DOHH2 (cell line): ENCODE measurements at regions not wholly inside any gene's neighbourhood (a gene's known extent, or its start where the extent isn't known, plus 50 kb on each side); places are given as distances from the start of the nearest gene placed in this dataset.

Experiments used
- CTCF ChIP-seq: fragments of 200-600 bp; sonication (generic); IDR thresholded peaks from one replicate; pipeline ENCODE4 v1.5.1; 2014; ENCODE audit warnings: antibody characterized with exemption, mild to moderate bottlenecking, low read depth, low read length; ENCODE audit not compliant: poor library complexity, severe bottlenecking
- EZH2phosphoT487 ChIP-seq: fragments of 200-600 bp; sonication (generic); IDR thresholded peaks from 2 replicates; pipeline ENCODE4 v1.6.1; 2017; ENCODE audit warnings: borderline replicate concordance, mild to moderate bottlenecking, antibody characterized with exemption, low read length, moderate library complexity, mixed read lengths

- TF ChIP-seq CTCF (no peak), EZH2phosphoT487 (no peak)
These were observed 891.1 kb downstream of the TUSC7 start for GRCh38 chr3:117600666-117601065.
